SW 1271 (cell line): ENCODE measurements at regions not wholly inside any gene's neighbourhood (a gene's known extent, or its start where the extent isn't known, plus 50 kb on each side); places are given as distances from the start of the nearest gene placed in this dataset.

ENCODE experiments used
- DNase-seq, 2 experiments: peaks; one replicate each; lab custom pipeline; 2025; lab: John Stamatoyannopoulos, UW

GRCh38 chr6:50102676-50103075, 52.9 kb upstream of the DEFB112 start:
- DNase-seq, result no peak

- DNase-seq, result no peak
Observed at GRCh38 chr6:50110587-50110986, 60.9 kb upstream of the DEFB112 start.

- no peak for DNase-seq
Observed at GRCh38 chr6:50112981-50113857, 63.5 kb upstream of the DEFB112 start.

GRCh38 chr6:50116390-50116789, 66.7 kb upstream of the DEFB112 start:
- no peak for DNase-seq

- DNase-seq, result no peak
Observed at GRCh38 chr6:50116797-50117542, 67.2 kb upstream of the DEFB112 start.

- DNase-seq, result no peak
Observed at GRCh38 chr6:50120300-50120699, 70.6 kb upstream of the DEFB112 start.

- DNase-seq, result no peak
Observed at GRCh38 chr6:50123688-50124087, 74.0 kb upstream of the DEFB112 start.

- DNase-seq, result no peak
Observed at GRCh38 chr6:50124572-50124971, 74.8 kb upstream of the DEFB112 start.

- peak in 1 of 2 experiments; percentile 38 for DNase-seq
Observed at GRCh38 chr6:50128420-50129005, 78.8 kb upstream of the DEFB112 start.

- no peak for DNase-seq
Observed at GRCh38 chr6:50135968-50136367, 86.2 kb upstream of the DEFB112 start.

GRCh38 chr6:50141100-50141499, 91.4 kb upstream of the DEFB112 start:
- no peak for DNase-seq

GRCh38 chr6:50143011-50143719, 93.4 kb upstream of the DEFB112 start:
- no peak for DNase-seq

GRCh38 chr6:50145125-50145524, 95.4 kb upstream of the DEFB112 start:
- DNase-seq, result peak in 1 of 2 experiments; percentile 42

- DNase-seq, result no peak
Observed at GRCh38 chr6:50147371-50147770, 97.6 kb upstream of the DEFB112 start.

- no peak for DNase-seq
Observed at GRCh38 chr6:50180646-50181045, 130.9 kb upstream of the DEFB112 start.

- peak in 1 of 2 experiments; percentile 5 for DNase-seq
Observed at GRCh38 chr6:50185006-50185405, 135.3 kb upstream of the DEFB112 start.

- no peak for DNase-seq
Observed at GRCh38 chr6:50187351-50187921, 137.7 kb upstream of the DEFB112 start.

GRCh38 chr6:50198245-50198644, 148.5 kb upstream of the DEFB112 start:
- no peak for DNase-seq

GRCh38 chr6:50202766-50203165, 153.0 kb upstream of the DEFB112 start:
- no peak for DNase-seq

- no peak for DNase-seq
Observed at GRCh38 chr6:50211582-50211981, 161.9 kb upstream of the DEFB112 start.

GRCh38 chr6:50213146-50213545, 163.4 kb upstream of the DEFB112 start:
- DNase-seq, result no peak

GRCh38 chr6:50214937-50215336, 165.2 kb upstream of the DEFB112 start:
- no peak for DNase-seq
